GM13977 (cell line): ENCODE measurements at regions not wholly inside any gene's neighbourhood (a gene's known extent, or its start where the extent isn't known, plus 50 kb on each side); places are given as distances from the start of the nearest gene placed in this dataset.

ENCODE experiments used
- DNase-seq: peaks from one replicate; pipeline ENCODE4 v3.0.0; 2012; ENCODE audit warnings: low spot score
- CTCF ChIP-seq: IDR thresholded peaks from 2 replicates; pipeline ENCODE4 v1.5.1; 2012; ENCODE audit warnings: mild to moderate bottlenecking, control low read depth; ENCODE audit not compliant: insufficient read depth; ENCODE audit errors: extremely low read depth, missing control alignments
- in situ Hi-C: fragments of 300-500 bp; cut with MboI; formaldehyde crosslinking; loops from one replicate; pipeline ENCODE4 v1.12.0; 2022; ENCODE audit warnings: low sequenced_read_pairs, low pct_unique_long_range_greater_than_20kb, mixed read lengths, inconsistent platforms; ENCODE audit not compliant: unreplicated experiment

- in situ Hi-C loops = no loop called here
- no peak for DNase-seq
- TF ChIP-seq CTCF = no peak
Observed at GRCh38 chr5:114089259-114089658, 272.6 kb upstream of the KCNN2 start.

GRCh38 chr5:114097570-114097969, 264.3 kb upstream of the KCNN2 start:
- DNase-seq = no peak
- TF ChIP-seq CTCF = no peak
- in situ Hi-C loops = no loop called here

GRCh38 chr5:114099161-114099560, 262.7 kb upstream of the KCNN2 start:
- DNase-seq = no peak
- TF ChIP-seq CTCF = no peak
- in situ Hi-C loops = no loop called here

- in situ Hi-C loops = no loop called here
- peak; percentile 6 for DNase-seq
- peak; percentile 58 for TF ChIP-seq CTCF
Observed at GRCh38 chr5:114101153-114101552, 260.7 kb upstream of the KCNN2 start.

- no peak for DNase-seq
- in situ Hi-C loops = no loop called here
- no peak for TF ChIP-seq CTCF
Observed at GRCh38 chr5:114113604-114114003, 248.3 kb upstream of the KCNN2 start.

- no peak for TF ChIP-seq CTCF
- no peak for DNase-seq
- in situ Hi-C loops = no loop called here
Observed at GRCh38 chr5:114116981-114117380, 244.9 kb upstream of the KCNN2 start.

- in situ Hi-C loops = no loop called here
- TF ChIP-seq CTCF = no peak
- DNase-seq = no peak
Observed at GRCh38 chr5:114118511-114118910, 243.4 kb upstream of the KCNN2 start.
